Activated naive CD4-positive, alpha-beta T cell treated with anti-CD3 and anti-CD28 coated beads, Interleukin-2, amount 50 U/mL, for 24 hours (primary cell): ENCODE measurements at regions not wholly inside any gene's neighbourhood (a gene's known extent, or its start where the extent isn't known, plus 50 kb on each side); places are given as distances from the start of the nearest gene placed in this dataset.
"Not testable (repeated sequence)": the region's sequence is repeated elsewhere in the genome, so short reads cannot be mapped to it uniquely, and the experiment has no call there.

ENCODE experiments used
- H3K27ac Mint-ChIP-seq: one replicate; pipeline ENCODE4 v1.8.0; 2021; ENCODE audit warnings: mild to moderate bottlenecking, mixed read lengths
- H3K27me3 Mint-ChIP-seq: one replicate; pipeline ENCODE4 v1.8.0; 2021; ENCODE audit warnings: mixed read lengths
- H3K36me3 Mint-ChIP-seq: one replicate; pipeline ENCODE4 v1.8.0; 2021; ENCODE audit warnings: mixed read lengths
- H3K4me1 Mint-ChIP-seq: one replicate; pipeline ENCODE4 v1.8.0; 2021; ENCODE audit warnings: mixed read lengths
- H3K4me3 Mint-ChIP-seq: one replicate; pipeline ENCODE4 v1.8.0; 2021; ENCODE audit warnings: mild to moderate bottlenecking, mixed read lengths
- H3K9me3 Mint-ChIP-seq: one replicate; pipeline ENCODE4 v1.8.0; 2021; ENCODE audit warnings: mixed read lengths

- Mint-ChIP-seq H3K4me1 (no peaks in the 10 kb centered on the region), H3K27ac (no peak overlapping the region), H3K4me3 (no peak overlapping the region), H3K36me3 (no peaks in the 10 kb centered on the region), H3K9me3 (no peaks in the 10 kb centered on the region), H3K27me3 (peaks cover 4% of the 10 kb centered on the region)
Measured at GRCh38 chr9:135306699-135307098, 172.9 kb upstream of the PPP1R26 start.

- no peak overlapping the region for H3K27ac Mint-ChIP-seq
- no peaks in the 10 kb centered on the region for H3K9me3 Mint-ChIP-seq
- no peaks in the 10 kb centered on the region for H3K36me3 Mint-ChIP-seq
- H3K4me3 Mint-ChIP-seq, result no peak overlapping the region
- no peaks in the 10 kb centered on the region for H3K4me1 Mint-ChIP-seq
- H3K27me3 Mint-ChIP-seq, result peaks cover 4% of the 10 kb centered on the region
Measured at GRCh38 chr9:135307300-135307699, 172.3 kb upstream of the PPP1R26 start.

GRCh38 chr9:135307919-135308318 lies 171.7 kb upstream of the PPP1R26 start:
- not testable (repeated sequence) for H3K27ac Mint-ChIP-seq, H3K36me3 Mint-ChIP-seq, H3K4me1 Mint-ChIP-seq, H3K27me3 Mint-ChIP-seq, H3K4me3 Mint-ChIP-seq, H3K9me3 Mint-ChIP-seq

- Mint-ChIP-seq H3K9me3 (peaks cover 4% of the 10 kb centered on the region), H3K27ac (no peak overlapping the region), H3K36me3 (no peaks in the 10 kb centered on the region), H3K4me1 (no peaks in the 10 kb centered on the region), H3K4me3 (no peak overlapping the region), H3K27me3 (peaks cover 16% of the 10 kb centered on the region)
Measured at GRCh38 chr9:135308821-135309762, 170.5 kb upstream of the PPP1R26 start.

- Mint-ChIP-seq H3K27ac (no peak overlapping the region), H3K27me3 (peaks cover 18% of the 10 kb centered on the region), H3K36me3 (no peaks in the 10 kb centered on the region), H3K4me1 (no peaks in the 10 kb centered on the region), H3K9me3 (peaks cover 4% of the 10 kb centered on the region), H3K4me3 (no peak overlapping the region)
Measured at GRCh38 chr9:135309763-135310125, 169.8 kb upstream of the PPP1R26 start.

GRCh38 chr9:135310134-135310533 lies 169.4 kb upstream of the PPP1R26 start:
- Mint-ChIP-seq H3K9me3 (peaks cover 4% of the 10 kb centered on the region), H3K27me3 (peaks cover 18% of the 10 kb centered on the region), H3K4me3 (no peak overlapping the region), H3K4me1 (no peaks in the 10 kb centered on the region), H3K27ac (no peak overlapping the region), H3K36me3 (no peaks in the 10 kb centered on the region)

- no peak overlapping the region for H3K27ac Mint-ChIP-seq
- no peaks in the 10 kb centered on the region for H3K36me3 Mint-ChIP-seq
- H3K9me3 Mint-ChIP-seq, result peaks cover 4% of the 10 kb centered on the region
- no peaks in the 10 kb centered on the region for H3K4me1 Mint-ChIP-seq
- H3K27me3 Mint-ChIP-seq, result peaks cover 18% of the 10 kb centered on the region
- H3K4me3 Mint-ChIP-seq, result no peak overlapping the region
Measured at GRCh38 chr9:135315572-135315971, 164.0 kb upstream of the PPP1R26 start.

GRCh38 chr9:135320331-135320730 lies 159.3 kb upstream of the PPP1R26 start:
- Mint-ChIP-seq H3K4me1 (no peaks in the 10 kb centered on the region), H3K27ac (no peak overlapping the region), H3K36me3 (no peaks in the 10 kb centered on the region), H3K4me3 (no peak overlapping the region), H3K9me3 (no peaks in the 10 kb centered on the region), H3K27me3 (peaks cover 3% of the 10 kb centered on the region)

- no peak overlapping the region for H3K4me3 Mint-ChIP-seq
- H3K36me3 Mint-ChIP-seq, result no peaks in the 10 kb centered on the region
- no peaks in the 10 kb centered on the region for H3K9me3 Mint-ChIP-seq
- no peaks in the 10 kb centered on the region for H3K4me1 Mint-ChIP-seq
- H3K27ac Mint-ChIP-seq, result no peak overlapping the region
- peaks cover 3% of the 10 kb centered on the region for H3K27me3 Mint-ChIP-seq
Measured at GRCh38 chr9:135320943-135321342, 158.6 kb upstream of the PPP1R26 start.

- Mint-ChIP-seq H3K4me1 (no peaks in the 10 kb centered on the region), H3K36me3 (no peaks in the 10 kb centered on the region), H3K9me3 (no peaks in the 10 kb centered on the region), H3K4me3 (no peak overlapping the region), H3K27ac (no peak overlapping the region), H3K27me3 (peaks cover 3% of the 10 kb centered on the region)
Measured at GRCh38 chr9:135321580-135321979, 158.0 kb upstream of the PPP1R26 start.

GRCh38 chr9:135324329-135324728 lies 155.3 kb upstream of the PPP1R26 start:
- H3K27ac Mint-ChIP-seq, result no peak overlapping the region
- H3K4me3 Mint-ChIP-seq, result no peak overlapping the region
- no peaks in the 10 kb centered on the region for H3K4me1 Mint-ChIP-seq
- no peaks in the 10 kb centered on the region for H3K36me3 Mint-ChIP-seq
- H3K27me3 Mint-ChIP-seq, result peaks cover 6% of the 10 kb centered on the region
- no peaks in the 10 kb centered on the region for H3K9me3 Mint-ChIP-seq

GRCh38 chr9:135326141-135326540 lies 153.4 kb upstream of the PPP1R26 start:
- Mint-ChIP-seq H3K9me3 (no peaks in the 10 kb centered on the region), H3K27ac (no peak overlapping the region), H3K4me3 (no peak overlapping the region), H3K4me1 (no peaks in the 10 kb centered on the region), H3K27me3 (peaks cover 6% of the 10 kb centered on the region), H3K36me3 (no peaks in the 10 kb centered on the region)

- Mint-ChIP-seq H3K4me1 (no peaks in the 10 kb centered on the region), H3K27ac (no peak overlapping the region), H3K27me3 (peaks cover 6% of the 10 kb centered on the region), H3K9me3 (no peaks in the 10 kb centered on the region), H3K36me3 (no peaks in the 10 kb centered on the region), H3K4me3 (no peak overlapping the region)
Measured at GRCh38 chr9:135326633-135327152, 152.9 kb upstream of the PPP1R26 start.

GRCh38 chr9:135328485-135329417 lies 150.8 kb upstream of the PPP1R26 start:
- H3K27me3 Mint-ChIP-seq, result peaks cover 4% of the 10 kb centered on the region
- H3K4me3 Mint-ChIP-seq, result no peak overlapping the region

GRCh38 chr9:135329571-135330306 lies 149.8 kb upstream of the PPP1R26 start:
- H3K36me3 Mint-ChIP-seq, result no peaks in the 10 kb centered on the region

More at GRCh38 chr9:135328485-135329417, 150.8 kb upstream of the PPP1R26 start:
- Mint-ChIP-seq H3K4me1 (no peaks in the 10 kb centered on the region), H3K27ac (no peak overlapping the region), H3K9me3 (no peaks in the 10 kb centered on the region), H3K36me3 (no peaks in the 10 kb centered on the region)

More at GRCh38 chr9:135329571-135330306, 149.8 kb upstream of the PPP1R26 start:
- Mint-ChIP-seq H3K27me3 (peaks cover 4% of the 10 kb centered on the region), H3K9me3 (no peaks in the 10 kb centered on the region), H3K27ac (no peak overlapping the region), H3K4me1 (no peaks in the 10 kb centered on the region), H3K4me3 (no peak overlapping the region)
